IPS-11a (cell line): ENCODE measurements at regions not wholly inside any gene's neighbourhood (a gene's known extent, or its start where the extent isn't known, plus 50 kb on each side); places are given as distances from the start of the nearest gene placed in this dataset.
"Not testable (repeated sequence)": the region's sequence is repeated elsewhere in the genome, so short reads cannot be mapped to it uniquely, and the experiment has no call there.

ENCODE experiments used
- H3K4me3 ChIP-seq: one replicate; pipeline ENCODE4 v1.5.1; 2013; ENCODE audit warnings: low read depth, low read length, control low read depth

- no peak overlapping the region for H3K4me3 ChIP-seq
Observed at GRCh38 chr9:107587191-107587963, 97.8 kb upstream of the KLF4 start.

GRCh38 chr9:107586493-107586892, 96.9 kb upstream of the KLF4 start:
- no peak overlapping the region for H3K4me3 ChIP-seq

- no peak overlapping the region for H3K4me3 ChIP-seq
Observed at GRCh38 chr9:107585465-107585864, 95.9 kb upstream of the KLF4 start.

GRCh38 chr9:107584944-107585343, 95.4 kb upstream of the KLF4 start:
- H3K4me3 ChIP-seq = no peak overlapping the region

- H3K4me3 ChIP-seq = no peak overlapping the region
Observed at GRCh38 chr9:107584186-107584585, 94.6 kb upstream of the KLF4 start.

- no peak overlapping the region for H3K4me3 ChIP-seq
Observed at GRCh38 chr9:107577140-107577776, 87.7 kb upstream of the KLF4 start.

GRCh38 chr9:107571148-107571547, 81.6 kb upstream of the KLF4 start:
- H3K4me3 ChIP-seq = no peak overlapping the region

GRCh38 chr9:107569174-107569573, 79.6 kb upstream of the KLF4 start:
- H3K4me3 ChIP-seq = no peak overlapping the region

GRCh38 chr9:107568406-107568805, 78.8 kb upstream of the KLF4 start:
- H3K4me3 ChIP-seq = not testable (repeated sequence)

GRCh38 chr9:107567462-107567861, 77.9 kb upstream of the KLF4 start:
- no peak overlapping the region for H3K4me3 ChIP-seq

GRCh38 chr9:107566611-107567061, 77.1 kb upstream of the KLF4 start:
- H3K4me3 ChIP-seq = no peak overlapping the region

- no peak overlapping the region for H3K4me3 ChIP-seq
Observed at GRCh38 chr9:107562798-107563197, 73.2 kb upstream of the KLF4 start.

GRCh38 chr9:107559494-107560086, 70.0 kb upstream of the KLF4 start:
- no peak overlapping the region for H3K4me3 ChIP-seq

- H3K4me3 ChIP-seq = no peak overlapping the region
Observed at GRCh38 chr9:107557236-107557990, 67.8 kb upstream of the KLF4 start.

- no peak overlapping the region for H3K4me3 ChIP-seq
Observed at GRCh38 chr9:107554636-107555035, 65.1 kb upstream of the KLF4 start.

- H3K4me3 ChIP-seq = no peak overlapping the region
Observed at GRCh38 chr9:107548298-107549142, 59.0 kb upstream of the KLF4 start.

GRCh38 chr9:107547772-107548297, 58.3 kb upstream of the KLF4 start:
- H3K4me3 ChIP-seq = no peak overlapping the region

GRCh38 chr9:107547303-107547702, 57.7 kb upstream of the KLF4 start:
- H3K4me3 ChIP-seq = no peak overlapping the region

GRCh38 chr9:107546859-107547258, 57.3 kb upstream of the KLF4 start:
- H3K4me3 ChIP-seq = no peak overlapping the region

- H3K4me3 ChIP-seq = no peak overlapping the region
Observed at GRCh38 chr9:107545036-107545435, 55.5 kb upstream of the KLF4 start.
